GM18499 (cell line): ENCODE measurements at regions not wholly inside any gene's neighbourhood (a gene's known extent, or its start where the extent isn't known, plus 50 kb on each side); places are given as distances from the start of the nearest gene placed in this dataset.
"Not testable (repeated sequence)": the region's sequence is repeated elsewhere in the genome, so short reads cannot be mapped to it uniquely, and the experiment has no call there.

Experiments
- ATAC-seq: cut with Tn5 transposase; IDR thresholded peaks from one replicate; pipeline ENCODE4 v1.9.1; 2021; ENCODE audit warnings: moderate number of reproducible peaks; ENCODE audit not compliant: insufficient read depth, unreplicated experiment

DNA sequence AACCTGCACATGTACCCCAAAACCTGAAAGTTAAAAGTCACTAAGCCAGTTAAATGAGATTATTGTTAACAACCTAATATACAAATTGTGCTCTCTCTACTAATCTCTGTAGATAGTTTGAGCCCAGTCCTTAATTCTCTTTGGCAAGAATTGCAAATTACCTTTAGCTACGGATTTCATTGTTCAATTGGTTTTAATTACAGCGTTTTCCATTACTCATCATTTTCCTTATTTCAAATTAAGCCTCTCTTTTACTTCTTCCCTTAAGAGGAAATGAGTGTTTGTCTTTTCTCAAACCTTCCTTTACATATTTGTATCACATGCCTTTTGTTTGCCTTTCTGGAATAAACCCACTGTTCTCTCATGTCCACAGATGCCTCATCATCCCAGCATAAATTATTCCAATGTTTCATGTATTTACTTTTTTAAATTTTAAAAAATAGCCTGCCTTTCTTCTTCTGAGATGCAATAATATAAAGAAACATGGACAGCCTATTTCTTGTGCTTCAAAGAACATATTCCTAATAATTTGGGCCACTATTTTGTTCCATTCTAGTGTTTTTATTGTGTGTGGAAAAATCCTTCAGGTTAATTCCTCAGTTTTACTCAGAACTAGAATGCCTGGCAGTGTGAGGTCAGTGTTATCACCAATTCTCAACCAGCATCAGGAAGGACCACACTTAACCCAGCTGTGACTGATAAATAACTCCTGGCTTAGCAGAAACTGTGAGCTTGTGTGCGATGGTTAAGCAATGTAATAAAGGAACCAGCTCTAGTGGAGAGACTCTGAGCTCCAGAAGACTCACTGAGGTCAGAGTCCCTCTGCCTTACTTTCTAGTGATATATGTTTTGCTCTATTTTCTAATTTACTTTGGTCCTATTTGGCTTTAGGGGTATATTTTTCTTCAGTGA lies 600.5 kb downstream of the LTN1 start:
- ATAC-seq = no peak

GRCh38 chr21:28387220-28387619 lies 605.5 kb downstream of the LTN1 start:
- ATAC-seq = no peak

GRCh38 chr21:28385845-28386244 lies 606.8 kb downstream of the LTN1 start:
- ATAC-seq = no peak

GRCh38 chr21:28381000-28381745 lies 611.5 kb downstream of the LTN1 start:
- not testable (repeated sequence) for ATAC-seq

DNA sequence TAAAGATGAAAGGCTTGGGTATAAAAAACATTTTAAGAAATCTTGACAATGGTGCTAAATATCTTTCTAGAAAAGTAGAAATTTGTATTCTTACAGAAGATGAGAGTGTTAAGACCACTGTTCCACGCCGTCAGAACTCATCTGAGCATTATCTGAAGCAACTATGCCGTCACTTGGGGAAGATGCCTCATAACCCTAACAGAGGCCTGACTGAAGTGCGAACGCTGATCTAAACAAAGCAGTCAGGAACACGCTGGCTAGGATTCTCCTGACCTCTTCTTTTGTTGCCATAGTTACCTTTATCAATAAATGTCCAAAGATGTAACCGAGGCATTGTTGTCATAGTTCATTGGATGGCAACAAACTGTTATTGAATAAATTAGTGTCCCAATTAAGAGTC lies 612.4 kb downstream of the LTN1 start:
- ATAC-seq = no peak

DNA sequence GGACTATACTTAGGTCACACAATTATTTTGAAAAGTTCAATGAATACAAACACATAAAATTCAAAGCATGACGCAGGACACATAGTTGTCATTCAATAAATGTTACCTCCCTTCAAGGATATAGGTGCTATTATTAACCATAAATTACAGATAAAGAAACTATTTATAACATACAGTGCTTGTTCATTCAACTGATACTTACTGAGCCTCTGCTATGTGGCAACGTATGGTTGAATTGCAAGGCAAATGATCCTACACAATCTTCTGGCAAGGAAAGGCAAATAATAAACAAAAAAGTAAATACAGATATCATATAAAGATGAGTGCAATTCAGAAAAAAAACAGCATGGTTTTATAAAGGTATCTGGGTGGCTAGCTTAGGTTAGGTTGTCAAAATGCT lies 614.7 kb downstream of the LTN1 start:
- ATAC-seq = no peak

GRCh38 chr21:28375708-28376385 lies 616.8 kb downstream of the LTN1 start:
- no peak for ATAC-seq

GRCh38 chr21:28374881-28375280 lies 617.8 kb downstream of the LTN1 start:
- ATAC-seq = no peak

DNA sequence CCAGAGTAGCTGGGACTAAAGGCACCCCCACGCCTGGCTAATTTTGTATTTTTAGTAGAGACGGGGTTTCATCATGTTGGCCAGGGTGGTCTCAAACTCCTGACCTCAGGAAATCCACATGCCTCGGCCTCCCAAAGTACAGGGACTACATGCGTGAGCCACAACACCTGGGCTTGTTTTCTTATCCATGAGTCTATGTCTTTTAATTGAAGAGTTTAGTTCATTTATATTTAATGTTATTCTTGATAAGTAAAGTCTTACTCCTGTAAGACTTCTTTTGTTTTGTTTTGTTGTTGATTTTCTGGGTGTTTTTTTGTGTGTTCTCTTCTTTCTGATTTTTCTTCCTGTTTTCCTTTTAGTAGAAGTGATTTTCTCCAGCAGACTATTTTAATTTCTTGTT lies 621.0 kb downstream of the LTN1 start:
- ATAC-seq = no peak

DNA sequence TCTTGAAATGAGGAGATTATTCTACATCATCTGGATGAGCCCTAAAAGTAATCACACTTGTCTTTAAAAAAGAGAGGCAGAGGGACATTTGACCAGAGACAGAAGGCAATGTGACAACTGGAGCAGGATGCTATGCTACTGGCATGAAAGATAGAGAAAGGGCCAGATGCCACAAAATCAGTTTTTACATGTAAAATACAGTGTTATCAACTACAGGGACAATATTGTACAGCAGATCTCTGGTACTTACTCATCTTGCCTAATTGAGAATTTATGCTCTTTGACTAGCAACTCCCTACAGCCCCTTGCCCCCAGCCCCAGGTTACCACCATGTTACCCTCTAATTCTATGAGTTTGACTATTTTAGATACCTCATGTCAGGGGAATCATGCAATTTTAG lies 633.4 kb downstream of the LTN1 start:
- no peak for ATAC-seq

DNA sequence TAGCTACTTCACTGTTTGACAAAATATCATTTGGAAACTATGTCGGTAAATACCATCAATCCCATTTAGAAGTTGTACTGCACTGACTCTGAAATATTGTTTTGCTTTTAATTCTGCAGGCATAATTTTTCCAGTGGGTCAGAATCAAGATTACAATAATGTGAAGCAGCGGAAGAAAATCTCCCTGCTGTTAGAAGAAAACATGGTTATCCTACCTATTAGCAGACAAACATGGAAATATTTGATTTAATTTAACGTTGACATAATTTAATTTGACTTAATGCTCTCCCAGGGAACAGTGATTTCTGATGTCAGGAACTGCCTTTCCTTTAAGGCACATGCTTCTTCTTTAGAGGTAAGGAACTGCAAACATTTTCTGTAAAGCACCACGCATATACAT lies 634.0 kb downstream of the LTN1 start:
- no peak for ATAC-seq

DNA sequence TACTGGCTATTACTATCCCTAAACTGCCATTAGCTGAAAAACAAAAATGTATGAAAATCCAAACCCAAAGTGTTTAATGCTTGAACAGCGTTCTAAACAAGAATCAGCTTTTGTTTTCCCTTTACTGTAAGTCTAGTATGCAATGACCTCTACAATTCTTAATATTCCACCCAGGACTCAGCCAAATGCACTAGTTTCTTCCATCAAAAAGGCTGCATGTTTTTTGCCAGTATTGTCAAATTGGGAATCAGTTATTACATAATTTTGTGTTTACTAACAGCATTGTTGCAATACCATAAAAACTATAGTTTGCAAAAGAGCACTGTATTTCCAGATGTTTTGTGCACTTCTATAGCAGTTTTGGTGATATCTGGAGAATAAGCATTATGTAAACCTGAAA lies 634.5 kb downstream of the LTN1 start:
- ATAC-seq = no peak

GRCh38 chr21:28357743-28358142 lies 634.9 kb downstream of the LTN1 start:
- ATAC-seq = no peak

DNA sequence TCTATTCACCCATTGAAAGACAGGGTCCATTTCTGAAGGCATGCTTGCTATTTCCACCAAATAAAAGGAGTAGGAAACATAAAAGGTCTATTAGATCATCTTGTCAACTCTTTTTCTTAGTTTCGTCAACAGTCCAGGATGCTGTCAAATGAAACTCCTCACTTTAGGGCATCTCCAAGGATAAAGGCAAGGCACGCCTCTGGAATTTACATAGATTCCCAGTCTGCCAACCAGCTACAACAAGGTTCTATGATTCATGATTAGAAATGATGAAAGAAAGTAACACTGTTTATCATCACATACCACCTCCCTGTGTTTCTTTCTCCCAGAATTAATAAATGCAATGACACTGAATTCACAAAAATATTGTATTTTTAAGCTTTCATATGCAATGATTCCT lies 636.3 kb downstream of the LTN1 start:
- no peak for ATAC-seq

DNA sequence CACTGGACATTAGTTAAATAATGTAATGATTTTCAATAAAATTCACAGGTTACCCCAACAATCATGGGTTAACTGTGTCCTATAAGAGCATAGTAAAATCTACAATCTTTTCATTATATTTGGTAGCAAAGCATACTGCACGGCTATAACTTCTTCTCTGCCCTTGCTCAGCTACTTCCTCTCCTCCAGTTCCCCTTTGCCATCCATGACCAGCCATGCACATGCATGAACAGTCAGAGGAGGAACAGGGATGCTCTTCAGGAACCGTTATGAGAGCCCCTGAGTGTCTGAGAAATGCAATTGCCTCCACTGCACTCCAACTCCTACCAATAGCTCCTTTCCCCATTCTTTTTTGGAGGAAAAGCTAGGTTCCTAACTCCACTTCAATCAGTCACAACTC lies 646.7 kb downstream of the LTN1 start:
- ATAC-seq = no peak

- no peak for ATAC-seq
Measured at GRCh38 chr21:28344985-28345384, 647.7 kb downstream of the LTN1 start.

GRCh38 chr21:28342212-28342810 lies 650.4 kb downstream of the LTN1 start:
- ATAC-seq = no peak

GRCh38 chr21:28339403-28339802 lies 653.3 kb downstream of the LTN1 start:
- no peak for ATAC-seq

- ATAC-seq = no peak
Measured at GRCh38 chr21:28338701-28339305, 653.9 kb downstream of the LTN1 start.

- ATAC-seq = no peak
Measured at GRCh38 chr21:28337315-28337714, 655.4 kb downstream of the LTN1 start.
